ENCODE measurements at regions not wholly inside any gene's neighbourhood (a gene's known extent, or its start where the extent isn't known, plus 50 kb on each side); places are given as distances from the start of the nearest gene placed in this dataset.

GRCh38 chr6:74061201-74061600 is 365.2 kb downstream of the CD109 start:
- Histone ChIP-seq H3K9ac (ENCODE audit: low read length) (no peak overlapping the region), H3K36me3 (ENCODE audit: control insufficient read depth, insufficient read depth, low read length) (no peaks in the 10 kb centered on the region), H3K4me1 (ENCODE audit: control insufficient read depth, insufficient read depth, low read length) (no peaks in the 10 kb centered on the region), H3K27ac (ENCODE audit: low read depth, low read length) (no peak overlapping the region), H3K27me3 (ENCODE audit: control insufficient read depth, insufficient read depth, low read length) (no peaks in the 10 kb centered on the region), H3K4me3 (ENCODE audit: low read length) (no peak overlapping the region)

DNA sequence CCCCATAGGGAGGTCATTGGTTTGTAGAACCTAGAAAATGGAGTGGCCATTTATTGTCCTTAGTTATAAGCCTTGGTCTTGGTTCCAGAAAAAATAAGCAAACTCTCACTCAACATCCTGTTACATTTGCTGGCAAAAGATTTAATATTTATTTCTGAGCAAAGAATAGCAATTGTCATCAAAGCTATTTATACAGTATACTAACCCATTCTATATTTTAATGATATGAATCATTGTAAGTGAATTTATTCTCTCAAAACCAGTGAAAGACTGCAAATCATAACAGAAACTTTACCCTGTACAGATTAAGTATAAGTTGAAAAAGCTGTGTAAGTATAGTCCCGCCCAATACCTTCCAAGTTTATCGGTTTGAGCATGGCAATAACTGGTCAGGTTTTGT is 364.4 kb downstream of the CD109 start:
- no peaks in the 10 kb centered on the region for H3K36me3 ChIP-seq (ENCODE audit: control insufficient read depth, insufficient read depth, low read length)
- no peak overlapping the region for H3K4me3 ChIP-seq (ENCODE audit: low read length)
- H3K9ac ChIP-seq (ENCODE audit: low read length) = no peak overlapping the region
- no peak overlapping the region for H3K27ac ChIP-seq (ENCODE audit: low read depth, low read length)
- no peaks in the 10 kb centered on the region for H3K27me3 ChIP-seq (ENCODE audit: control insufficient read depth, insufficient read depth, low read length)
- no peaks in the 10 kb centered on the region for H3K4me1 ChIP-seq (ENCODE audit: control insufficient read depth, insufficient read depth, low read length)

- Histone ChIP-seq H3K4me3 (ENCODE audit: low read length) (no peak overlapping the region), H3K27ac (ENCODE audit: low read depth, low read length) (no peak overlapping the region), H3K36me3 (ENCODE audit: control insufficient read depth, insufficient read depth, low read length) (no peaks in the 10 kb centered on the region)
Measured at GRCh38 chr6:74058606-74059005, 362.6 kb downstream of the CD109 start.

GRCh38 chr6:74057326-74057725 is 361.3 kb downstream of the CD109 start:
- no peaks in the 10 kb centered on the region for H3K27me3 ChIP-seq (ENCODE audit: control insufficient read depth, insufficient read depth, low read length)
- H3K27ac ChIP-seq (ENCODE audit: low read depth, low read length) = no peak overlapping the region
- no peaks in the 10 kb centered on the region for H3K36me3 ChIP-seq (ENCODE audit: control insufficient read depth, insufficient read depth, low read length)
- no peak overlapping the region for H3K4me3 ChIP-seq (ENCODE audit: low read length)
- no peaks in the 10 kb centered on the region for H3K4me1 ChIP-seq (ENCODE audit: control insufficient read depth, insufficient read depth, low read length)
- no peak overlapping the region for H3K9ac ChIP-seq (ENCODE audit: low read length)

More at GRCh38 chr6:74058606-74059005, 362.6 kb downstream of the CD109 start:
- Histone ChIP-seq H3K27me3 (ENCODE audit: control insufficient read depth, insufficient read depth, low read length) (no peaks in the 10 kb centered on the region), H3K9ac (ENCODE audit: low read length) (no peak overlapping the region), H3K4me1 (ENCODE audit: control insufficient read depth, insufficient read depth, low read length) (no peaks in the 10 kb centered on the region)

GRCh38 chr6:74054190-74054589 is 358.2 kb downstream of the CD109 start:
- H3K27me3 ChIP-seq (ENCODE audit: control insufficient read depth, insufficient read depth, low read length) = no peaks in the 10 kb centered on the region
- no peak overlapping the region for H3K4me3 ChIP-seq (ENCODE audit: low read length)
- no peaks in the 10 kb centered on the region for H3K36me3 ChIP-seq (ENCODE audit: control insufficient read depth, insufficient read depth, low read length)
- no peak overlapping the region for H3K9ac ChIP-seq (ENCODE audit: low read length)
- no peaks in the 10 kb centered on the region for H3K4me1 ChIP-seq (ENCODE audit: control insufficient read depth, insufficient read depth, low read length)
- H3K27ac ChIP-seq (ENCODE audit: low read depth, low read length) = no peak overlapping the region

- Histone ChIP-seq H3K4me1 (ENCODE audit: control insufficient read depth, insufficient read depth, low read length) (no peaks in the 10 kb centered on the region), H3K36me3 (ENCODE audit: control insufficient read depth, insufficient read depth, low read length) (no peaks in the 10 kb centered on the region)
Measured at GRCh38 chr6:74050921-74051320, 354.9 kb downstream of the CD109 start.

GRCh38 chr6:74048387-74048786 is 352.4 kb downstream of the CD109 start:
- H3K36me3 ChIP-seq (ENCODE audit: control insufficient read depth, insufficient read depth, low read length) = no peaks in the 10 kb centered on the region
- no peak overlapping the region for H3K4me3 ChIP-seq (ENCODE audit: low read length)
- no peak overlapping the region for H3K9ac ChIP-seq (ENCODE audit: low read length)
- H3K4me1 ChIP-seq (ENCODE audit: control insufficient read depth, insufficient read depth, low read length) = no peaks in the 10 kb centered on the region
- H3K27me3 ChIP-seq (ENCODE audit: control insufficient read depth, insufficient read depth, low read length) = no peaks in the 10 kb centered on the region
- no peak overlapping the region for H3K27ac ChIP-seq (ENCODE audit: low read depth, low read length)

More at GRCh38 chr6:74050921-74051320, 354.9 kb downstream of the CD109 start:
- no peak overlapping the region for H3K4me3 ChIP-seq (ENCODE audit: low read length)
- no peak overlapping the region for H3K9ac ChIP-seq (ENCODE audit: low read length)
- H3K27ac ChIP-seq (ENCODE audit: low read depth, low read length) = no peak overlapping the region
- no peaks in the 10 kb centered on the region for H3K27me3 ChIP-seq (ENCODE audit: control insufficient read depth, insufficient read depth, low read length)

DNA sequence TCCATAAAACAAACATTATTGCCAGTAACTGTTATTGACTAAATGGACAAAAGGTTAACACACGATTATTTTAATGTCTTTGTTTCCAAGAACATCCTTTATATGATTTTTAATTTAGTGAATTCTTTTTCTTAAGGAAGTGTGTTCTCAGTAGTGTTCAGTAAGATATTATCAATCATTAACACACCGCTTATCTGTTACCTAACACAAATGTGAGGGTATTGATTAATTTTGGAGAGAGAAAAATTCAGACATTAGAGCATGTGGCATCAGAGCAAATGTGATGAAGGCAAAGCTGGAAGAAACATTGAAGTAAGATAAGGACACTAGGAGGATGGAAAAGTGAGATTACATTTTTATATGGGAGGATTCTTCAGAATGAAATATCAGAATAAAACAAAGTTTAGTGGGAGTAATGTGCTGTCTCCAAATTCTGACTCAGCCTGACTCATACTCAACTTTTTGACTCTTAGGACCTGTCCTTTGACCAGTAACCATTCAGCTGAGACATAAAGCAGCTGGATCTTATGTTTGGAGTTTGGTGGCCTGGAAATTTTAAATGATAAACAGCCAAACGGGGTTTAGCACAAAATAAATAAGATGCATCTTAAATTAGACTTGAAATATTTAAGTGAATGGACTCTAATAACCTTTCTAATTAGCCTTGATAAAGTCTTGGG is 348.6 kb downstream of the CD109 start:
- H3K27ac ChIP-seq (ENCODE audit: low read depth, low read length) = no peak overlapping the region
- H3K27me3 ChIP-seq (ENCODE audit: control insufficient read depth, insufficient read depth, low read length) = no peaks in the 10 kb centered on the region
- H3K36me3 ChIP-seq (ENCODE audit: control insufficient read depth, insufficient read depth, low read length) = no peaks in the 10 kb centered on the region
- H3K9ac ChIP-seq (ENCODE audit: low read length) = no peak overlapping the region
- no peaks in the 10 kb centered on the region for H3K4me1 ChIP-seq (ENCODE audit: control insufficient read depth, insufficient read depth, low read length)
- H3K4me3 ChIP-seq (ENCODE audit: low read length) = no peak overlapping the region

GRCh38 chr6:74041420-74041819 is 345.4 kb downstream of the CD109 start:
- no peak overlapping the region for H3K27ac ChIP-seq (ENCODE audit: low read depth, low read length)
- H3K9ac ChIP-seq (ENCODE audit: low read length) = no peak overlapping the region
- H3K27me3 ChIP-seq (ENCODE audit: control insufficient read depth, insufficient read depth, low read length) = no peaks in the 10 kb centered on the region
- H3K4me1 ChIP-seq (ENCODE audit: control insufficient read depth, insufficient read depth, low read length) = no peaks in the 10 kb centered on the region
- no peak overlapping the region for H3K4me3 ChIP-seq (ENCODE audit: low read length)
- H3K36me3 ChIP-seq (ENCODE audit: control insufficient read depth, insufficient read depth, low read length) = no peaks in the 10 kb centered on the region

DNA sequence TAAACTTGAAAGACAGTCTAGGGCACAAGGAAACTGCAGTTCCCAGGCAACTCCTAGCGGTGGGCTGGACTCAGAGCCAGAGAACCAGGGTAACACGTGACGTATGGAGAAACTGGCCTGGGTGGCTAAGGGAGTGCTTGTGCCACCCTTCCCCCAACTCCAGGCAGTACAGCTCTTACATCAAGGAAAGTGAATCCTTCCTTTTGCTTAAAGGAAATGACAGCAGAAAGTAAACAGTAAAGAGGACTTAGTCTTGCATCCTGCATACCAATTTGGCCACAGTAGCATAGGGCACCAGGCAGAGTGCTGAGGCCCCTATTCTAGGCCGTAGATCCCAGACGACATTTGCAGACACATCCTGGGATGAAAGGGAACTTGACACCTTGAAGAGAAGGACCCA is 322.8 kb downstream of the CD109 start:
- H3K27me3 ChIP-seq (ENCODE audit: control insufficient read depth, insufficient read depth, low read length) = no peaks in the 10 kb centered on the region
- H3K4me1 ChIP-seq (ENCODE audit: control insufficient read depth, insufficient read depth, low read length) = no peaks in the 10 kb centered on the region
- no peaks in the 10 kb centered on the region for H3K36me3 ChIP-seq (ENCODE audit: control insufficient read depth, insufficient read depth, low read length)
- no peak overlapping the region for H3K9ac ChIP-seq (ENCODE audit: low read length)
- no peak overlapping the region for H3K27ac ChIP-seq (ENCODE audit: low read depth, low read length)
- H3K4me3 ChIP-seq (ENCODE audit: low read length) = no peak overlapping the region

GRCh38 chr6:74015427-74015826 is 319.4 kb downstream of the CD109 start:
- Histone ChIP-seq H3K4me1 (ENCODE audit: control insufficient read depth, insufficient read depth, low read length) (no peaks in the 10 kb centered on the region), H3K27ac (ENCODE audit: low read depth, low read length) (no peak overlapping the region), H3K4me3 (ENCODE audit: low read length) (no peak overlapping the region), H3K27me3 (ENCODE audit: control insufficient read depth, insufficient read depth, low read length) (no peaks in the 10 kb centered on the region), H3K9ac (ENCODE audit: low read length) (no peak overlapping the region), H3K36me3 (ENCODE audit: control insufficient read depth, insufficient read depth, low read length) (no peaks in the 10 kb centered on the region)

- Histone ChIP-seq H3K27me3 (ENCODE audit: control insufficient read depth, insufficient read depth, low read length) (no peaks in the 10 kb centered on the region), H3K9ac (ENCODE audit: low read length) (no peak overlapping the region), H3K4me1 (ENCODE audit: control insufficient read depth, insufficient read depth, low read length) (no peaks in the 10 kb centered on the region), H3K27ac (ENCODE audit: low read depth, low read length) (no peak overlapping the region), H3K36me3 (ENCODE audit: control insufficient read depth, insufficient read depth, low read length) (no peaks in the 10 kb centered on the region), H3K4me3 (ENCODE audit: low read length) (no peak overlapping the region)
Measured at GRCh38 chr6:74000666-74001490, 304.9 kb downstream of the CD109 start.
